ENCODE measurements at regions not wholly inside any gene's neighbourhood (a gene's known extent, or its start where the extent isn't known, plus 50 kb on each side); places are given as distances from the start of the nearest gene placed in this dataset.
A peak's percentile ranks its signal among the peaks of the same experiment; 100 is the strongest.
"Not testable (repeated sequence)": the region's sequence is repeated elsewhere in the genome, so short reads cannot be mapped to it uniquely, and the experiment has no call there.

DNA sequence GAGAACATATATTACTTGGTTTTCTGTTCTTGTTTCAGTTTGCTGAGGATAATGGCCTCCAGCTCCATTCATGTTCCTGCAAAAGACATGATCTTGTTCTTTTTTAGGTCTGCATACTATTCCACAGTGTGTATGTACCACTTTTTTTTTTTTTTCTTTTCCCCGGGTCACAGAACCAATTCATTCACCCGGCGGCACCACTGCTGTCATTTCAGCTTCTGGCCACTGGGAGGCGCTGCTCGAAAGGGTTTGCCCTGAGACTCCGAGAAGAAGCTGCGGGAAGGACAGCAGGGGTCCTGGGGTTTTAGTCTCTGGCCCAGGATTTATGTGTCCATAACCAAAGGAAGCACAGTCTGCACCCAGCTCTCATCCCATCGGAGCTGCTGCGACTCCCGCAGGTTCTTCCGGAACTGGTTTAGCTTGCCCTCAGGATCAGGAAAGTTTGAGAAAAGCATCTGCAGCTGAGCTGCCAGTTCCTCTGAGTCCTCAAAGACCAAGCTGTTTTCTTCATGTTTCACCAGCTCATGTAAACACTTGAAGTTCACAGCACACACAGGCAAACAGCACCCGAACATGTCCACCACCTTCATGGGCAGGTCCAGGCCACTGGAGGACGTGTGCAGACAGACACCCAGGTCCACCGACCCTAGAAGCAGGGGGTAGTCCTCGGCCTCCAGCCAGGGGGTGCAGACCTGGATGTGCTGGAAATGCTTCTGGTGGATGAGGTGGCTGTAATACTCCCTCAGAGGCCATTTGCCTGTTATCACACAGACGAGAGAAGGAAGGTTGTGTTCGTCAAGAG lies 76.3 kb upstream of the KCNAB1 start:
- peak overlapping the region; percentile 53 for H2AFZ ChIP-seq (ENCODE audit: low read length)
- TF ChIP-seq, protein P1, sequence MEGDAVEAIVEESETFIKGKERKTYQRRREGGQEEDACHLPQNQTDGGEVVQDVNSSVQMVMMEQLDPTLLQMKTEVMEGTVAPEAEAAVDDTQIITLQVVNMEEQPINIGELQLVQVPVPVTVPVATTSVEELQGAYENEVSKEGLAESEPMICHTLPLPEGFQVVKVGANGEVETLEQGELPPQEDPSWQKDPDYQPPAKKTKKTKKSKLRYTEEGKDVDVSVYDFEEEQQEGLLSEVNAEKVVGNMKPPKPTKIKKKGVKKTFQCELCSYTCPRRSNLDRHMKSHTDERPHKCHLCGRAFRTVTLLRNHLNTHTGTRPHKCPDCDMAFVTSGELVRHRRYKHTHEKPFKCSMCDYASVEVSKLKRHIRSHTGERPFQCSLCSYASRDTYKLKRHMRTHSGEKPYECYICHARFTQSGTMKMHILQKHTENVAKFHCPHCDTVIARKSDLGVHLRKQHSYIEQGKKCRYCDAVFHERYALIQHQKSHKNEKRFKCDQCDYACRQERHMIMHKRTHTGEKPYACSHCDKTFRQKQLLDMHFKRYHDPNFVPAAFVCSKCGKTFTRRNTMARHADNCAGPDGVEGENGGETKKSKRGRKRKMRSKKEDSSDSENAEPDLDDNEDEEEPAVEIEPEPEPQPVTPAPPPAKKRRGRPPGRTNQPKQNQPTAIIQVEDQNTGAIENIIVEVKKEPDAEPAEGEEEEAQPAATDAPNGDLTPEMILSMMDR (IDR thresholded peaks at IDR 0.05; ENCODE audit: low read length): peak; percentile 81
- H3K9ac ChIP-seq (ENCODE audit: low read length); H3K9me2 ChIP-seq (replicated peaks; ENCODE audit: insufficient read depth, low read length); H3K36me3 ChIP-seq (replicated peaks; ENCODE audit: insufficient read depth, low read length); H3K9me3 ChIP-seq (replicated peaks; ENCODE audit: insufficient read depth, low read length); H3K4me1 ChIP-seq (ENCODE audit: low read length); H3K79me2 ChIP-seq (ENCODE audit: low read length); H3K27ac ChIP-seq (ENCODE audit: low read length); H3K27me3 ChIP-seq (replicated peaks; ENCODE audit: insufficient read depth, low read length); H4K20me1 ChIP-seq (ENCODE audit: insufficient read depth, low read length); H3F3A ChIP-seq (ENCODE audit: insufficient read depth, low read length): not testable (repeated sequence)
- H3K4me2 ChIP-seq (ENCODE audit: low read depth, low read length): peak overlapping the region; percentile 57; the same call in 1 of the 2 replicates
- H3K4me3 ChIP-seq (ENCODE audit: low read length): 0 out of 2 replicates have a peak overlapping the region, but pooled peaks have one; percentile 35
- peak; percentile 45 for DNase-seq

DNA sequence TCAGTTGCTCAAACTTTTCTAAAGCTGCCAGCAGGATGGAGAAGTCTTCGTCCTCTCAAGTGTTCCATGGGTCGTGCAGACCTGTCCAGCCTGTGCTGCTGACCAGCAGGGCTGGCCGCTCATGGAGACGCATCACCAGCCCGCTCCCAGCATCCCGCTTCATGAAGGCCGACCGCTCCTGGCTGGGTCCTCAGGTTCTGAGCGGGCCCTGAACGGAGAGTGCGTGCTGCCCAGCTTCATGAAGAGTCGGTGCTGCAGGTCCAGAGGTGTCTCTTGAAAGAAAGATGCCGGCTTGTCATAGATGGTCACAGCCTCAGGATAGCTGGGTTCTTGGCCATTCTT lies 75.8 kb upstream of the KCNAB1 start:
- Histone ChIP-seq H3K9ac (ENCODE audit: low read length) (no peak overlapping the region), H3K27ac (ENCODE audit: low read length) (no peak overlapping the region), H3F3A (ENCODE audit: insufficient read depth, low read length) (no peaks in the 10 kb centered on the region), H3K36me3 (replicated peaks; ENCODE audit: insufficient read depth, low read length) (no peaks in the 10 kb centered on the region), H2AFZ (ENCODE audit: low read length) (no peak overlapping the region), H3K4me1 (ENCODE audit: low read length) (no peaks in the 10 kb centered on the region), H3K9me2 (replicated peaks; ENCODE audit: insufficient read depth, low read length) (no peaks in the 10 kb centered on the region), H3K9me3 (replicated peaks; ENCODE audit: insufficient read depth, low read length) (no peaks in the 10 kb centered on the region), H3K4me3 (ENCODE audit: low read length) (no peak overlapping the region), H3K4me2 (ENCODE audit: low read depth, low read length) (no peak overlapping the region), H4K20me1 (ENCODE audit: insufficient read depth, low read length) (no peaks in the 10 kb centered on the region), H3K27me3 (replicated peaks; ENCODE audit: insufficient read depth, low read length) (no peaks in the 10 kb centered on the region), H3K79me2 (ENCODE audit: low read length) (no peaks in the 10 kb centered on the region)
- DNase-seq: no peak
- TF ChIP-seq, protein P1 (IDR thresholded peaks at IDR 0.05; ENCODE audit: low read length): no peak
- TF ChIP-seq EZH2 (optimal IDR thresholded peaks at IDR 0.05; ENCODE audit: low read depth, low read length): no peak
- TF ChIP-seq EZH2phosphoT487 (IDR thresholded peaks at IDR 0.05; ENCODE audit: low read length): no peak

DNA sequence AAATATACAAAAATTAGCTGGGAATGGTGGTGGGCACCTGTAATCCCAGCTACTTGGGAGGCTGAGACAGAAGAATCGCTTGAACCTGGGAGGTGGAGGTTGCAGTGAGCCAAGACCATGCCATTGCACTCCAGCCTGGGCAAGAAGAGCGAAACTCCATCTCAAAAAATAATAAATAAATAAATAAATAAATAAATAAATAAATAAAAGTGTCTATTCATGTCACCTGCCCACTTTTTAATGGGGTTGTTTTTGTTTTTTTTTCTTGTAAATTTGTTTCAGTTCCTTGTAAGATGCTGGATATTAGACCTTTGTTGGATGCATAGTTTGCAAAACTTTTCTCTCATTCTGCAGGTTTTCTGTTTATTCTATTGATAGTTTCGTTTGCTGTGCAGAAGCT lies 71.9 kb upstream of the KCNAB1 start:
- not testable (repeated sequence) for H3K9ac ChIP-seq (ENCODE audit: low read length); H3F3A ChIP-seq (ENCODE audit: insufficient read depth, low read length); H3K9me2 ChIP-seq (replicated peaks; ENCODE audit: insufficient read depth, low read length)

DNA sequence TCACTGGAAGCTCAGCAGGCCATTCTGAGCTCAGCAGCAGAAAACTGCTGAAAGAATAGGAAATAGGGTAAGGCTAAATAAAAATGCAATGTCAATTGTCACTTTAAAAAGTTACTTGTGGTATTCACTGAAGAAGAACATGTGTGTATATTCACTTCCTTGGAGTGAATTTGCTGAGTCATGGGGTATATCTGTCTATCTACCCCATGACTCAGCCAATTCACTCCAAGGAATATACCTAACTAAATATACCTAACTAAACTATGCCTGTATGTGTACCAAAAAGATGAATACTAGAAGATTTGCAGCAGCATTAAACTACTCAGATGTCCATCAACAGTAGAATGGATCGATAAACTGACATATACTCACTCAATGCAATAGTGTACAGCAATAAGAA lies 69.5 kb upstream of the KCNAB1 start:
- Histone ChIP-seq H3K36me3 (replicated peaks; ENCODE audit: insufficient read depth, low read length) (no peaks in the 10 kb centered on the region), H3K27me3 (replicated peaks; ENCODE audit: insufficient read depth, low read length) (no peaks in the 10 kb centered on the region), H2AFZ (ENCODE audit: low read length) (no peak overlapping the region), H3K9ac (ENCODE audit: low read length) (no peak overlapping the region), H3K9me3 (replicated peaks; ENCODE audit: insufficient read depth, low read length) (no peaks in the 10 kb centered on the region), H3K27ac (ENCODE audit: low read length) (no peak overlapping the region), H3K9me2 (replicated peaks; ENCODE audit: insufficient read depth, low read length) (no peaks in the 10 kb centered on the region), H3K79me2 (ENCODE audit: low read length) (no peaks in the 10 kb centered on the region), H4K20me1 (ENCODE audit: insufficient read depth, low read length) (no peaks in the 10 kb centered on the region), H3F3A (ENCODE audit: insufficient read depth, low read length) (no peaks in the 10 kb centered on the region), H3K4me2 (ENCODE audit: low read depth, low read length) (no peak overlapping the region), H3K4me1 (ENCODE audit: low read length) (no peaks in the 10 kb centered on the region), H3K4me3 (ENCODE audit: low read length) (no peak overlapping the region)
- DNase-seq: no peak
- TF ChIP-seq, protein P1 (IDR thresholded peaks at IDR 0.05; ENCODE audit: low read length): no peak
- TF ChIP-seq EZH2phosphoT487 (IDR thresholded peaks at IDR 0.05; ENCODE audit: low read length) (no peak), EZH2 (optimal IDR thresholded peaks at IDR 0.05; ENCODE audit: low read depth, low read length) (no peak)

More for the DNA sequence above, 71.9 kb upstream of the KCNAB1 start:
- H3K4me1 ChIP-seq (ENCODE audit: low read length); H3K4me2 ChIP-seq (ENCODE audit: low read depth, low read length); DNase-seq; H4K20me1 ChIP-seq (ENCODE audit: insufficient read depth, low read length); H3K27ac ChIP-seq (ENCODE audit: low read length); H3K9me3 ChIP-seq (replicated peaks; ENCODE audit: insufficient read depth, low read length); H3K36me3 ChIP-seq (replicated peaks; ENCODE audit: insufficient read depth, low read length); H3K79me2 ChIP-seq (ENCODE audit: low read length); H3K4me3 ChIP-seq (ENCODE audit: low read length); H2AFZ ChIP-seq (ENCODE audit: low read length); H3K27me3 ChIP-seq (replicated peaks; ENCODE audit: insufficient read depth, low read length): not testable (repeated sequence)
